ENCODE measurements at regions not wholly inside any gene's neighbourhood (a gene's known extent, or its start where the extent isn't known, plus 50 kb on each side); places are given as distances from the start of the nearest gene placed in this dataset.

DNA sequence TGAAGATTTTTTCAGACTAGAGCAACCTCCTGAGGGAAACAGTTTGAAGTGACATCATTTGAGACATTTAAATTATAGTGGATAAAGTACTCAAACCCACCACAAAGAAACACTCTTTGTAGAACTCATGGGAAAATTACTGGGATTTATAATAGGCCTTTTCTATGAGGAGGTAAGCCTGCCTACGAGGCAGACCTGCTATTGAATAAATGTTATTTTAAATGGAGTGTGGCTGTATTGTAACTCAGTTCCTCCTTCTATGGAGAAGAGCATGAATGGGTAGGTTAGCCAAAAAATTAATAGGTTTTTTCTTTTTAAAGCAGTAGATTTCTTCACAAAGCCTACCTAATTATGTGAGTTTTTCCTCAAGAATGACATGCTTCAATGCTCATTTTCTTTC is 63.7 kb upstream of the PLEKHA5 start:
- no peaks in the 10 kb centered on the region for H3K36me3 ChIP-seq
- H3K9me3 ChIP-seq = no peaks in the 10 kb centered on the region
- H3K27me3 ChIP-seq = no peaks in the 10 kb centered on the region
- DNase-seq (ENCODE audit: low spot score) = no peak
- H3K27ac ChIP-seq = no peak overlapping the region
- TF ChIP-seq CTCF (IDR thresholded peaks at IDR 0.05) = no peak
- H3K4me1 ChIP-seq = no peaks in the 10 kb centered on the region
- no peak overlapping the region for H3K4me3 ChIP-seq

GRCh38 chr12:19066475-19067001 is 63.0 kb upstream of the PLEKHA5 start:
- Histone ChIP-seq H3K4me3 (no peak overlapping the region), H3K27me3 (no peaks in the 10 kb centered on the region), H3K36me3 (no peaks in the 10 kb centered on the region), H3K27ac (no peak overlapping the region), H3K9me3 (no peaks in the 10 kb centered on the region), H3K4me1 (no peaks in the 10 kb centered on the region)
- DNase-seq (ENCODE audit: low spot score) = no peak
- TF ChIP-seq CTCF (IDR thresholded peaks at IDR 0.05) = no peak

DNA sequence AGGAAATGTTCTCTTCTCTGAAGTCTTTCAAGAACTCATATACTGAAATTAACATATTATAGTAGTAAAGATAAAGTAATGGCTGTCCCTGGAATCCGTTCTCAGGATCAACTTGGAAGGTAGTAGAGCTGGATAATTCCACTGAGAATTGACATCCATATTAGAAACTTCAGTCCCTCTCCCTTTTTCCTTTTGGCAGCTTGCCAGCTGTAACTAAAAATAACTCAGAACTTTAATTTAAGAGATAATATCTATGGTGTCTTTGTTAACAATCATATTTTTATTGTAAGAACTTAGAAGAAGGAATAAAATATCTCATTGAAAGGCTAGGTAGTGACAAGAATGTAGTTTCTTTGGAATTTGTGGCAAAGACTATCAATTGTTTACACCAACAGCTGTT is 61.4 kb upstream of the PLEKHA5 start:
- no peak overlapping the region for H3K27ac ChIP-seq
- no peak overlapping the region for H3K4me3 ChIP-seq
- no peak for TF ChIP-seq CTCF (IDR thresholded peaks at IDR 0.05)
- H3K36me3 ChIP-seq = no peaks in the 10 kb centered on the region
- H3K9me3 ChIP-seq = no peaks in the 10 kb centered on the region
- H3K27me3 ChIP-seq = no peaks in the 10 kb centered on the region
- DNase-seq (ENCODE audit: low spot score) = no peak
- H3K4me1 ChIP-seq = no peaks in the 10 kb centered on the region

DNA sequence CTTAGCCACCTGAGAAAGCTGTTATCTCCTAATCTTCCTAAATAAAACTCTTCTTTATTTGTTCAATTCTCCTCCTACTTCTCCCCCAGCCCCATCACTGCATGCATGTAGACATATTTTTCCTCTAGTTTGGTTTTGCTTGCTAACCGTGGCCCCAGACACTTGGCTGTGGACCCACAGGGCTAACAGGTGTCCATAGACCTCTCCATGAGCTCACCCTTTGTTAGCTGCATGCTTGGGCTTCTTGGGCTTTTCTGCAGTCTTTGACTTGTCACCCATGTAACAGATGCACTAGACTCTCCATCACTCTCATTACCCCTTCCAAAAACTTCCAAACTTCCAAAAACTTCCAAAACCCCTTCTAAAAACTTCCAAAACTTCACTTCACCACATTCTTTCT is 59.2 kb upstream of the PLEKHA5 start:
- TF ChIP-seq CTCF (IDR thresholded peaks at IDR 0.05) = no peak
- H3K4me1 ChIP-seq = no peaks in the 10 kb centered on the region
- no peak overlapping the region for H3K4me3 ChIP-seq
- no peaks in the 10 kb centered on the region for H3K9me3 ChIP-seq
- DNase-seq (ENCODE audit: low spot score) = no peak
- no peaks in the 10 kb centered on the region for H3K36me3 ChIP-seq
- H3K27me3 ChIP-seq = no peaks in the 10 kb centered on the region
- no peak overlapping the region for H3K27ac ChIP-seq

DNA sequence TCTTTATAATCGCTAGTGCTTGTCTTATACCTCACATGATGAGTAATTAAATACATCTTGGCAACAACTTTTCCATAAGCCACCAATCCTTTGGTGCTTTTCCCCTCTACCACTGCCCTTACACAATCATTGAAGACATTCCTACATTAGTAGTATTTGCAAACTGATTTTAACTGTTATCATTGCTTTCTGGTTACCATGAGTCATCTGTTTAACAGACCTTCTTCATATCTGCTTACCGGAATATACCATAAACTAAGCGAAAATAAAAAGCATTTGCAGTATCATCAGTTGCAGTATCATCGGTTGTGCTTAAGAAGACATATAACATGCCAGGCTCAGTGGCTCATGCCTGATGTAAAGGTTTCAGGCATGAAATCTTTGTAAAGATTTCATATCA is 54.8 kb upstream of the PLEKHA5 start:
- DNase-seq (ENCODE audit: low spot score) = no peak

More for the DNA sequence above, 54.8 kb upstream of the PLEKHA5 start:
- Histone ChIP-seq H3K27ac (no peak overlapping the region), H3K9me3 (no peaks in the 10 kb centered on the region), H3K4me1 (no peaks in the 10 kb centered on the region), H3K27me3 (no peaks in the 10 kb centered on the region), H3K4me3 (no peak overlapping the region), H3K36me3 (no peaks in the 10 kb centered on the region)
- TF ChIP-seq CTCF (IDR thresholded peaks at IDR 0.05) = no peak
